Neural crest cell (in vitro differentiated cells): ENCODE measurements at regions not wholly inside any gene's neighbourhood (a gene's known extent, or its start where the extent isn't known, plus 50 kb on each side); places are given as distances from the start of the nearest gene placed in this dataset.

ENCODE experiments used
- DNase-seq: peaks from one replicate; pipeline ENCODE4 v3.0.0; 2021; ENCODE audit warnings: low read depth, mixed read lengths, low spot score
- H3K27ac Mint-ChIP-seq: one replicate; pipeline ENCODE4 v1.8.0; 2021; ENCODE audit warnings: mild to moderate bottlenecking, mixed read lengths; ENCODE audit not compliant: unreplicated experiment
- H3K27me3 Mint-ChIP-seq: 2 replicates; pipeline ENCODE4 v1.8.0; 2021; ENCODE audit warnings: low read depth, mild to moderate bottlenecking, mixed read lengths
- H3K36me3 Mint-ChIP-seq: 2 replicates; pipeline ENCODE4 v1.8.0; 2021; ENCODE audit warnings: low read depth, mild to moderate bottlenecking, mixed read lengths
- H3K4me1 Mint-ChIP-seq: 2 replicates; pipeline ENCODE4 v1.8.0; 2021; ENCODE audit warnings: mixed read lengths
- H3K4me3 Mint-ChIP-seq: one replicate; pipeline ENCODE4 v1.8.0; 2021; ENCODE audit warnings: mild to moderate bottlenecking, mixed read lengths
- H3K9me3 Mint-ChIP-seq: 2 replicates; pipeline ENCODE4 v1.8.0; 2021; ENCODE audit warnings: mixed read lengths
- CTCF ChIP-seq: fragments of 200-600 bp; sonication (generic); conservative IDR thresholded peaks from 2 replicates; pipeline ENCODE4 v1.5.0; 2021; ENCODE audit warnings: antibody characterized with exemption, mild to moderate bottlenecking

- H3K9me3 Mint-ChIP-seq = no peaks in the 10 kb centered on the region
- no peak overlapping the region for H3K27ac Mint-ChIP-seq
- H3K4me3 Mint-ChIP-seq = no peak overlapping the region
- no peak for TF ChIP-seq CTCF
- no peaks in the 10 kb centered on the region for H3K36me3 Mint-ChIP-seq
- no peaks in the 10 kb centered on the region for H3K27me3 Mint-ChIP-seq
- DNase-seq = no peak
- H3K4me1 Mint-ChIP-seq = no peaks in the 10 kb centered on the region
Observed at GRCh38 chr15:36356978-36357601, 222.3 kb upstream of the CDIN1 start.

DNA sequence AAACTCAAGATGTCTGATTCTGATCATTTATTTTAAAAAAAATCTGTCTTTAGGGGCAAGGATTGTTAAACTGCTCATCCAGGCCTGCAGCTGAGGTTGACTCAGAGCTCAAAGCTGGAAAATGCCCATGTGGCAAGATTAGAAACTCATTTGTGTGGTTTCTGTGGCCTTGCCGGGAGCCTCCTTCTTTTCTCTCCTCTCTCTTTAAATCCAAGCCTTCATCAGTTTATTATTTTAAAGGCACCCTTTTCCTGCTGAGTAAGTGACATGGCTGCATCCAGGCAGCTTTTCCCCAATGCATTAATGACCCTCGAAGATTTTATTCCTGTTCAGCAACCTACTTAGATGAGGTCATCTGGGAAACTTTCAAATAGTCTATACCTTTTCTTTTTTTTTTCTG, 221.3 kb upstream of the CDIN1 start:
- Mint-ChIP-seq H3K27ac (no peak overlapping the region), H3K4me1 (no peaks in the 10 kb centered on the region), H3K27me3 (no peaks in the 10 kb centered on the region), H3K9me3 (no peaks in the 10 kb centered on the region), H3K36me3 (no peaks in the 10 kb centered on the region), H3K4me3 (no peak overlapping the region)
- DNase-seq = no peak
- TF ChIP-seq CTCF = no peak

- Mint-ChIP-seq H3K9me3 (no peaks in the 10 kb centered on the region), H3K4me3 (no peak overlapping the region), H3K27ac (no peak overlapping the region), H3K27me3 (no peaks in the 10 kb centered on the region), H3K36me3 (no peaks in the 10 kb centered on the region), H3K4me1 (no peaks in the 10 kb centered on the region)
- DNase-seq = no peak
- no peak for TF ChIP-seq CTCF
Observed at GRCh38 chr15:36358523-36358922, 220.9 kb upstream of the CDIN1 start.

GRCh38 chr15:36359286-36359685, 220.1 kb upstream of the CDIN1 start:
- TF ChIP-seq CTCF = no peak
- no peaks in the 10 kb centered on the region for H3K9me3 Mint-ChIP-seq
- H3K4me3 Mint-ChIP-seq = no peak overlapping the region
- no peak overlapping the region for H3K27ac Mint-ChIP-seq
- no peaks in the 10 kb centered on the region for H3K36me3 Mint-ChIP-seq
- no peaks in the 10 kb centered on the region for H3K27me3 Mint-ChIP-seq
- DNase-seq = no peak
- H3K4me1 Mint-ChIP-seq = no peaks in the 10 kb centered on the region

DNA sequence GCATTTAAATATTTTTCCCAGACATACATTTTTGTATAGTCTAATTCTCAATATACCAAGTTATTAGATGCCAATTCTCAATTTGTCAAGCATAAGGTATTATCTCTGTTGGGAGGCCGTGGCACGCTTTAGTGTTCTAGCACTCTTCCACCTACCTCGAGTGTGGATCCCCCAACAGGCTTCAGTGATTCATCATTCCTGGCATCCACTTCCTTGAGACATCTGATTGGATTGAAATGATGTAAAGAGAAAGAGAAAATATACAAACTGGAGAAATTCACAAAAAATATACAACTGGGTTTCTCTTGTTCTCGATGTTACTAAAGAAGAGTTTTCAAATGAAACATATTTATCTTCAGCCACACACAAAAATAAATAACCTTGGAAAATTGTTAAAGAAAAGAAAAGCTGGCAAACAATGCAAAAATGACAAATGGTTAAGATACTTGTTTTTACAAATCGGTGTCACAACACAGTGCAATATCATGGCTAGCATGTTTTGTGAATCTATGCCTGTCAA, 218.0 kb upstream of the CDIN1 start:
- no peaks in the 10 kb centered on the region for H3K36me3 Mint-ChIP-seq
- H3K27me3 Mint-ChIP-seq = no peaks in the 10 kb centered on the region
- no peaks in the 10 kb centered on the region for H3K9me3 Mint-ChIP-seq
- H3K4me3 Mint-ChIP-seq = no peak overlapping the region
- DNase-seq = no peak
- H3K4me1 Mint-ChIP-seq = no peaks in the 10 kb centered on the region
- no peak for TF ChIP-seq CTCF
- no peak overlapping the region for H3K27ac Mint-ChIP-seq
